NCI-H748 treated with DMSO at 0.1 percent for 48 hours (cell line): ENCODE measurements at regions not wholly inside any gene's neighbourhood (a gene's known extent, or its start where the extent isn't known, plus 50 kb on each side); places are given as distances from the start of the nearest gene placed in this dataset.

Source experiments
- DNase-seq: peaks from one replicate; lab custom pipeline; 2025; lab: John Stamatoyannopoulos, UW

- DNase-seq: no peak
These were observed 207.4 kb upstream of the JADE1 start for GRCh38 chr4:128601991-128602695.

- peak; percentile 46 for DNase-seq
These were observed 208.3 kb upstream of the JADE1 start for GRCh38 chr4:128600996-128601871.

DNA sequence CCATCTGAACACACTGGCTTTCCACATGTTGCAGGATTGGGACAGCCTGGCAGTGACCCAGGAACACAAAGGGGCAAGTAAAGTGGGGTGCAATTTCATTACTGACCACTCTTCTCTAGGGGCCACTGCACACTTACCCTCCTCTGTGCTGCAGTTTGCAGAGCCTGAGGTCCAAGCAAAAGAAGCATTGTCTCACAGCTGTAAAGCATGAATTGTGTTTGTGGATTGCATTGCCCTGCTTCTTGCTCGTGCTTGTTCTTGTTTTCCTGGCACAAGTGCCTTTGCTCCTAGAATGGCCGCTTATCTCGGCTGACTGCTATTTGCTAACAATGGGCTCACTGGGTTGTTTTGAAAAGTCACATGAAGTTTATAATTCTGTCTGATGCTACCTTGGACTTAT, 209.1 kb upstream of the JADE1 start:
- DNase-seq: no peak

DNA sequence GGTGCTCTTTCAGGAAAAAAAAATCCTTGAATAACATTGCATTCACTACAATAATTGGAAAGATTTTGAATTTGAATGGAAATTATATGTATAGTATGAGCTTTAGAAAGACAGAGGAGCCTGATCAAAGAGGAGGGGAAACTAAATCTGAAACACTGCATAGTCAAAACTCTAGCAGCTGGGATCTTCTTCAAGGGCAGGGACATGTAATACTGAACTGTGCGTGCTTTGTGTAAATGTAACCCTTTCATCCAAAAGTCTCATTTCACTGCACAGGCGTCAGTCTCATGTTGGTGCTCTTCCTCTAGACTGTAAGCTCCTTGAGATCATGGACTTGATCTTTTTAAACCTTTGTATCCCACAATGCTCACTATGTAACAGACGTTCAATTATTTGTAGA, 212.0 kb upstream of the JADE1 start:
- DNase-seq: no peak

DNA sequence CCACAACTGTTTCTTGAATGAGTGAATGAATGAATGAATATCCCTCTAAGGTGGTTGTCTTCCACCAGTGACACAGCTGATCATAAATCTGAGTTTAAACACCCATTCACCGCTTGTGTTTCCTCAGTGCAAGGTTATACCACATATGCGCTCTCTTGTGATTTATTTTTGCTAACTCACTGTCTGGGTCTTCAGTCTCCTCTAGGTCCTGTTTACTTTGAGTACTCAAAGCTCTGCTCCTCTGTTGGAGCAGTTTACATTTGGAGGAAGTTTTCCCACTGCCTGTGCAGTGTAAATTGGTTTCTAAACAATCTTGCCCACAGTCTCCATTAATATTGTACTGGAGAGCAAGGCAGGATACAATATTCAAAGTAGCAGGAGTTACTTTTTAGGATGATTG, 212.6 kb upstream of the JADE1 start:
- no peak for DNase-seq

DNA sequence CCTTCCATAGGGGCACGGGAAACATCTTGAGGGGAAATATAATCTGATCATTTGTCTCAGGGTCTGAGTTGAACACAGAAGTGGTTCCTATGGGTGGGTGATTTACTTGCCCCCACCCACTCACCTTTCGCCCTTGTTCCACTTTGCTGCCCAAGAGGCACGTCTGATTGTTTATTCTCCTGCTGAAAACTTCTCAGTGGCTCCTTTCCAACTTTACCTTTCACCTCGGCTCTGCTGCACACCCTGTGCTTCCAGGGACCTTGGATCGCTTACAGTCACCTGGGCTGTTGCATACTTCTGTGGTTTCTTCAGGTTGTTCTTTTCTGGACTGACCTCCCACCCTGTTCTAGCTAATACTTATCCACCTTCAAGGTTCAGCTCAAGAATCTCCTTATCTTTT, 213.4 kb upstream of the JADE1 start:
- no peak for DNase-seq

- DNase-seq: no peak
These were observed 218.0 kb upstream of the JADE1 start for GRCh38 chr4:128591482-128591881.

DNA sequence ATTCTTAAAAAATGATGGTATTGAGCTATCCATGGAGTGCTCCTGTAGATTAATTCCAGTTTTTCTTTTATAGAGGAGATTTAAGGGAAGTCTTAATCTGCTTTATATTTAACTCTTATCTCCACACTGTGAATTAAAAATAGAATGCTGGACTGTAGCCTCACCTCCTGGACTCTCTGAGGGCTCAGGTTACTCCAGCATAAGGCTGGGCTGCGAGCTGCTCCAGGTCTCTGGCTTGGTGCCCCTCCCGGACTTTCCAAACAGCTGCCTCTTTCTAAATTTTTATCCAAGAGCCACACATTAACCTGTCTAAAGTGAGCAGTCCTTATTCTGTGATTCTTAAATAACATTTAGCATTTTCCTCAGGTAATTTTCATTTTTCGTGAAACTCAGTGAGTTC, 218.7 kb upstream of the JADE1 start:
- no peak for DNase-seq

- DNase-seq: no peak
These were observed 219.3 kb upstream of the JADE1 start for GRCh38 chr4:128590034-128590740.

- no peak for DNase-seq
These were observed 220.0 kb upstream of the JADE1 start for GRCh38 chr4:128589384-128589965.

DNA sequence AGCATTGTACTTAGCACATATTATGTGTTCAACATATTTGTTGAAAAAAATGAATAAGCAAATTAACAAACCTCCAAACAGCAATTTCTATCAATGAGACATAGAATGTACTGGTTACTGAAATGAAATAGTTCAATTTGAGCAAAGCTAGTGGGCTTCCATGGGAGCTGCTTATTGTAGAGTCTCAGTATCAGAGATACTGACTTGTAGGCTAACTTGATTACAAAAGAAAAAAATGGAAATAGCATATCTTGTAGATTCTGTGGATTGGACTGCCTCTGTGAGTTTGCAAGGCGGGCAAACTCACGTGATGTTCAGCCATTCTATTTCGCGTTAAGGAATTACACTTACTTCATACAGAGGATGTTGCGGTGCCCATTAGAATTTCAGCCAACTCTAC, 222.1 kb upstream of the JADE1 start:
- DNase-seq: no peak

GRCh38 chr4:128583753-128584712, 225.5 kb upstream of the JADE1 start:
- no peak for DNase-seq

DNA sequence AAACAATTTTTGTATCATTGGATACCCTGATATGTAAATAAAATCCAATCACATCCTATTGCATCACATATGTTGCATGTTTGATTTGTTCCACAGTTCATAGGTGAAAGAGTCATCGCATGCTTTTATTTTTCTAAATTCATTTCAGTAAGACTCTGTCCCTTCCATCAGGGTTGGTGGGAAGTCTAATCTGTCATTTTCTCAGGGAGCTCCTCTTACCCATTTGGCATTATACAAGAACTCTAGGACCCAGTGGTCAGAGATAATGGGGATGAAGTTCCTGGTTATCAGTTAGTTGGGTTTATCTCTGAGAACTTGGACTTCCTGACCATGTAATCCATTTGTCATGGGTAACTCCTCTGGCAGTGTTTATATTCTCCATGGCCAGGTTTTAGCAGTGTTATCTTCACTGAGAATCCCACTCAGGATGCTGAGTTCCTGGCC, 227.1 kb upstream of the JADE1 start:
- DNase-seq: no peak

GRCh38 chr4:128579154-128579853, 230.2 kb upstream of the JADE1 start:
- no peak for DNase-seq

- DNase-seq: peak; percentile 9
These were observed 234.8 kb upstream of the JADE1 start for GRCh38 chr4:128574706-128575105.

GRCh38 chr4:128573781-128574508, 235.6 kb upstream of the JADE1 start:
- DNase-seq: no peak

- no peak for DNase-seq
These were observed 236.7 kb upstream of the JADE1 start for GRCh38 chr4:128572778-128573241.

GRCh38 chr4:128571747-128572146, 237.8 kb upstream of the JADE1 start:
- no peak for DNase-seq

DNA sequence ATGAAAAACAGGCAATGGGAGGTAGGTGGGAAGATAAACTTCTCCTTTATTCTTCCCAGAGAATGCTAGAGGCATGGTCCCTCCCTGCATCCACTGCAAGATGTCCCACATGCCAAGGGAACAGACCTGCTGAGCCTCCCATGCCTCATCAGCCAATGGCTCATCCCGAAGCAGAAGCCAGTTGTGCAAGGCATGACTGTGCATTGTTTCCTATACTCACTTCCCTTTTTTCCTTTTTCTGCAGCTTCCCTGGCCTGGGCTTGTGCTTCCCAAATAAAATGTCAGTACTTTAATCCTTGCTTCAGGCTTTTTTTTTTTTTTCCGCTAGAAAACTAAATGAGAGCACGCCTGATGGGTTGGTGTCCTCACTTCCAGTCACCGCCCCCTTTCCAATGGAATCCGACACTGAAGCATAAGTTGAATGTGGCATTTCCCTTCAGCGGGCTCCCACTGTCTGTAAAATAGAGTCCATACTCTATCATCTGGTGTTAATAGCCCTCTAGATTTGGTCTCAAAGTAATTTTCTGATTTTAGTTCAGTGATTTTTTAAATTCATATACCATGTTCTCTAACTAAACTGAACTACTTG, 239.0 kb upstream of the JADE1 start:
- DNase-seq: no peak
